PC-9 (cell line): ENCODE measurements at regions not wholly inside any gene's neighbourhood (a gene's known extent, or its start where the extent isn't known, plus 50 kb on each side); places are given as distances from the start of the nearest gene placed in this dataset.
"Not testable (repeated sequence)": the region's sequence is repeated elsewhere in the genome, so short reads cannot be mapped to it uniquely, and the experiment has no call there.

Experiments
- BruUV-seq: library from RNA; stranded (reverse); fragments of 400-500 nt; replicated peaks from 2 replicates; lab custom pipeline; 2021; lab: Mats Ljungman, UMichigan
- CTCF ChIA-PET: fragments of 300-600 bp; sonication (Branson Sonifier 250); formaldehyde crosslinking; loops from one replicate; lab custom pipeline; 2022; ENCODE audit warnings: antibody characterized with exemption; lab: Charles Lee
- POLR2A ChIA-PET: fragments of 300-600 bp; sonication (Branson Sonifier 250); formaldehyde crosslinking; loops from one replicate; lab custom pipeline; 2022; ENCODE audit warnings: antibody characterized with exemption; ENCODE audit not compliant: unreplicated experiment; lab: Charles Lee
- DNase-seq, 2 experiments: peaks; one replicate each; pipeline versions ENCODE4 v3.0.0 to v3.0.0-alpha.2; 2015 to 2022; ENCODE audit warnings: mixed read lengths in 1 of 2
- H2AFZ ChIP-seq: fragments of 200-600 bp; sonication (generic); 2 replicates; pipeline ENCODE4 v1.8.1; 2017; ENCODE audit warnings: antibody characterized with exemption
- H3F3A ChIP-seq: fragments of 200-600 bp; sonication (generic); 2 replicates; pipeline ENCODE4 v1.8.1; 2017; ENCODE audit warnings: antibody characterized with exemption, mild to moderate bottlenecking, low read depth; ENCODE audit not compliant: insufficient read depth
- H3K27ac ChIP-seq: fragments of 200-600 bp; sonication (generic); 2 replicates; pipeline ENCODE4 v1.6.1; 2016; ENCODE audit warnings: mixed run types
- H3K27me3 ChIP-seq: fragments of 200-600 bp; sonication (generic); 2 replicates; pipeline ENCODE4 v1.6.1; 2016; ENCODE audit warnings: low read depth, mixed run types; ENCODE audit not compliant: insufficient read depth
- H3K36me3 ChIP-seq: fragments of 200-600 bp; sonication (generic); 2 replicates; pipeline ENCODE4 v1.6.1; 2016; ENCODE audit warnings: low read depth, mixed run types
- H3K4me1 ChIP-seq: fragments of 200-600 bp; sonication (generic); replicated peaks from 2 replicates; pipeline ENCODE4 v1.6.1; 2016; ENCODE audit warnings: mixed run types; ENCODE audit not compliant: insufficient read depth
- H3K4me2 ChIP-seq: fragments of 200-600 bp; sonication (generic); 2 replicates; pipeline ENCODE4 v1.6.1; 2017; ENCODE audit warnings: mixed run types
- H3K4me3 ChIP-seq: fragments of 200-600 bp; sonication (generic); 2 replicates; pipeline ENCODE4 v1.6.1; 2016; ENCODE audit warnings: mixed run types
- H3K79me2 ChIP-seq: fragments of 200-600 bp; sonication (generic); 2 replicates; pipeline ENCODE4 v1.6.1; 2017; ENCODE audit warnings: low read depth, mixed run types
- H3K9me2 ChIP-seq: fragments of 200-600 bp; sonication (generic); 2 replicates; pipeline ENCODE4 v1.8.1; 2017; ENCODE audit warnings: mild to moderate bottlenecking; ENCODE audit not compliant: insufficient read depth
- H3K9me3 ChIP-seq: fragments of 200-600 bp; sonication (generic); 2 replicates; pipeline ENCODE4 v1.8.1; 2016; ENCODE audit warnings: low read depth; ENCODE audit not compliant: insufficient read depth
- H4K20me1 ChIP-seq: fragments of 200-600 bp; sonication (generic); 2 replicates; pipeline ENCODE4 v1.8.1; 2017; ENCODE audit not compliant: insufficient read depth
- CTCF ChIP-seq: fragments of 200-600 bp; sonication (generic); conservative IDR thresholded peaks from 2 replicates; pipeline ENCODE4 v1.6.1; 2017; ENCODE audit warnings: mixed run types, antibody characterized with exemption, mild to moderate bottlenecking, moderate library complexity
- EZH2 ChIP-seq: fragments of 200-600 bp; sonication (generic); IDR thresholded peaks from 2 replicates; pipeline ENCODE4 v1.8.0; 2017; ENCODE audit warnings: antibody characterized with exemption, low read depth
- intact Hi-C: fragments of 100-400 bp; cut with micrococcal nuclease; formaldehyde crosslinking; loops from one replicate; pipeline ENCODE4 v1.10.0; 2022; ENCODE audit not compliant: unreplicated experiment

DNA sequence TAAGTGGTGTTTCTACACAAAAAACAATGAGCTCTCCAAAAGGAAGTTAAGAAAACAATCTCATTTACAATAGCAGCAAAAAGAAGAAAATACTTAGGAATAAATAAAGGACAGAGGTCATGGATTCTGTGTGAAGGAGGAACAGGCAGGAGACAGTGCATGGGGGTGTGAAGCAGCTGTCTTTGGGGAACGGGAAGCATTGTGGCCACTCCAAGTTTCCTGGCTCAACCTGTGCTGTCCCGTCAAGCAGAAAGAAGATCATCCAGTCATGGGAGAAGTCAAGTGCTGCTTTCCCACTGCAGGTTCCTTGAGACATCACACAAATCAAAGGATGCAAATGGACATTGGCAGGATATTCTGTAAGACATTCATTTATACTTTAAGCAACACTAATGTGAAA lies 66.1 kb upstream of the MAML3 start:
- BruUV-seq: no TSS peak
- intact Hi-C loops: no loop called here

GRCh38 chr4:140219567-140219966 lies 65.6 kb upstream of the MAML3 start:
- H3K79me2 ChIP-seq: no peaks in the 10 kb centered on the region
- H3K27ac ChIP-seq: no peak overlapping the region
- TF ChIP-seq CTCF: no peak
- TF ChIP-seq EZH2: no peak
- H3K4me2 ChIP-seq: no peak overlapping the region
- no peak overlapping the region for H3K4me3 ChIP-seq
- no peak overlapping the region for H2AFZ ChIP-seq
- no peak for DNase-seq
- intact Hi-C loops: no loop called here
- no peaks in the 10 kb centered on the region for H3K9me3 ChIP-seq
- no peaks in the 10 kb centered on the region for H3K27me3 ChIP-seq
- ChIA-PET POLR2A (no interaction called here), CTCF (no interaction called here)
- H3K36me3 ChIP-seq: no peaks in the 10 kb centered on the region
- H4K20me1 ChIP-seq: no peaks in the 10 kb centered on the region
- H3K4me1 ChIP-seq: no peaks in the 10 kb centered on the region
- no peaks in the 10 kb centered on the region; the same call in 1 of the 2 replicates for H3F3A ChIP-seq
- no peaks in the 10 kb centered on the region for H3K9me2 ChIP-seq
- no TSS peak for BruUV-seq

More for the DNA sequence above, 66.1 kb upstream of the MAML3 start:
- Histone ChIP-seq H3K4me2 (no peak overlapping the region), H3K4me1 (no peaks in the 10 kb centered on the region), H3K4me3 (no peak overlapping the region), H3K9me2 (no peaks in the 10 kb centered on the region), H3K9me3 (no peaks in the 10 kb centered on the region), H3K79me2 (no peaks in the 10 kb centered on the region), H3F3A (no peaks in the 10 kb centered on the region; the same call in 1 of the 2 replicates), H3K27me3 (no peaks in the 10 kb centered on the region), H4K20me1 (no peaks in the 10 kb centered on the region), H3K27ac (no peak overlapping the region), H3K36me3 (no peaks in the 10 kb centered on the region), H2AFZ (no peak overlapping the region)
- ChIA-PET CTCF (no interaction called here), POLR2A (no interaction called here)
- DNase-seq: no peak
- no peak for TF ChIP-seq CTCF
- no peak for TF ChIP-seq EZH2

DNA sequence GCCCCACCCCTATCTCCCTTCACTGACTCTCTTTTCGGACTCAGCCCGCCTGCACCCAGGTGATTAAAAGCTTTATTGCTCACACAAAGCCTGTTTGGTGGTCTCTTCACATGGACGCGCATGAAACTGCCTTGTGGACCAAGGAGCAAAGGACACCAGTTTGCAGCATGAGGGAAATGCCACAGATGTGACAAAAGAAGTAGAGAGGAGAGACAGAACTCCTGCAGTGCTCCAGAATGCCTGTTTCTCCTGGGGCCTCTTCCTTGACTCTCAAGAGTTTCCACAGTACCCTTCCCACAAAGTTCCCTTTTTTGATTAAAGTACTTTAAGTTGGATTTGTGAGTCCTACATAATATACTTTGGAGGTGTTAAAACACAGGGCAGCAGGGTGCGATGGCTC lies 65.1 kb upstream of the MAML3 start:
- H2AFZ ChIP-seq, H3K79me2 ChIP-seq, intact Hi-C loops, DNase-seq, H3F3A ChIP-seq, H3K9me2 ChIP-seq, H4K20me1 ChIP-seq, H3K4me1 ChIP-seq, H3K36me3 ChIP-seq, CTCF ChIA-PET, POLR2A ChIA-PET, H3K9me3 ChIP-seq, H3K4me3 ChIP-seq, H3K27me3 ChIP-seq, BruUV-seq, H3K4me2 ChIP-seq, H3K27ac ChIP-seq: not testable (repeated sequence)

DNA sequence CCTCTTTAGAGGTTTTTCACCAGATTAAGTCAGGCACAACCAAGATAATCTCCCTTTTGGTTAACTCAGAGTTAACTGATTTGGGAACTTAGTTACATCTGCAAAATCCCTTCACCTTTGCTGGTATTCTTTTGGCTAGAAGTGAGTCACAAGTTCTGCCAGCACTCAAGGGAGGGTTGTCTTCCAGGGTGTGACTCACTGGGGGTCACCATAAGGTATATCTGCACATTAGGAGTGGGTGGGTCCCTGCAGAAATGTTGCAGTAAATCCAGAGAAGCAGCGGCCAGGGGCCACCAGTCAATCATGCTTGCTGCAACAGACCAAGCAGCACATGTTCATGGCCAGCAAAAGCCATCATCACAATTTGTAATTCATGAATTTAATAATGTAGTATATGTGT lies 59.8 kb upstream of the MAML3 start:
- H3K36me3 ChIP-seq: no peaks in the 10 kb centered on the region
- peaks cover 33% of the 10 kb centered on the region for H3K4me1 ChIP-seq
- no peaks in the 10 kb centered on the region for H3K79me2 ChIP-seq
- peak overlapping the region; percentile 75 for H3K4me2 ChIP-seq
- peak; percentile 34 to 68 for DNase-seq
- H3F3A ChIP-seq: peaks cover 20% of the 10 kb centered on the region; the same call in 1 of the 2 replicates
- H3K9me2 ChIP-seq: no peaks in the 10 kb centered on the region
- POLR2A ChIA-PET: interaction anchor here (0.6 kb wide), 1 partner anchor 39 kb away, joined by 4 read pairs; no protein-coding TSS in a partner anchor
- peak overlapping the region; percentile 27; the same call in 1 of the 2 replicates for H3K4me3 ChIP-seq
- no peaks in the 10 kb centered on the region for H3K9me3 ChIP-seq
- no peaks in the 10 kb centered on the region for H4K20me1 ChIP-seq
- CTCF ChIA-PET: no interaction called here
- no peak for TF ChIP-seq CTCF
- TF ChIP-seq EZH2: no peak
- peak overlapping the region; percentile 34; the same call in 1 of the 2 replicates for H2AFZ ChIP-seq
- no peaks in the 10 kb centered on the region for H3K27me3 ChIP-seq
- intact Hi-C loops: no loop called here
- peak overlapping the region; percentile 90 for H3K27ac ChIP-seq
- BruUV-seq: no TSS peak
